ENCODE measurements at regions not wholly inside any gene's neighbourhood (a gene's known extent, or its start where the extent isn't known, plus 50 kb on each side); places are given as distances from the start of the nearest gene placed in this dataset.
A peak's percentile ranks its signal among the peaks of the same experiment; 100 is the strongest.
"Not testable (repeated sequence)": the region's sequence is repeated elsewhere in the genome, so short reads cannot be mapped to it uniquely, and the experiment has no call there.

DNA sequence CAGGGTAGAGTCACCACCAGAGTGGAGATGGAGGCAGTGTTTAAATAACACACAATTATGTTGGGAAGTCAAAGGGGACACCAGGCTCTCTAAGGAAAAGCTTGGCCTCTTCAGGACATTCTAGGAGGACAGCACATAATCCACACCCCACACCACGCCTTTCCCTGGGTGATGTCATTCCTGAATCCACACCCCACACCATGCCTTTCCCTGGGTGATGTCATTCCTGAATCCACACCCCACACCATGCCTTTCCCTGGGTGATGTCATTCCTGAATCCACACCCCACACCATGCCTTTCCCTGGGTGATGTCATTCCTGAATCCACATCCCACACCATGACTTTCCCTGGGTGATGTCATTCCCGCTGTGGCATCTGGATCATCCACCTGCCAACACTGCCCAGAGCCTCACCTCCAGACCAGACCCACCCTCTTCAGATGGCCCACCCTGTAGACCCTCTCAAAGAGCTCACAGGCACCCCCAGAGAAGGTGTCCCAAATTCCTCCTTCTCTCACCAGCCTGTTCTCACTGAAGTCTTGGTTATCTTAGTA lies 541.5 kb upstream of the B3GAT1 start:
- DNase-seq; intact Hi-C loops (cut with micrococcal nuclease); ATAC-seq: not testable (repeated sequence)

DNA sequence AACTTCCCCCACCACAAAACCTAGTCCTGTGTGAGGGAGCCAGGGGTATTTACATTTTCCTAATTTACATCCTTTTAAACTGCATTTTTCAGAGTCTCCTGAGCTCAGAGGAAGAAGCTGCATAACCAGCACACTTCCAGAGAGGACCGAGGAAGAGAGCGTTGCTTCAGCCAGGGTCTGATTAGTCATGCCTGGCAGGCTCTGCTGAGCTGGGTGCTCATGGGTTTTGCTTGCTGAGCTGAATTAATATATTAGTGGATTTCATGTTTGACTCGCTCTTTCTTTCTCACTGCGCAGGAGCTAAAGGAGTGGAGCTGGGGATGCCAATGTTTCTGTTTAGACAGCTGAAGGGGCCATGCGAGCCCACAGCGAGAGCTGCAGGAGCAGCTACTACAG lies 539.3 kb upstream of the B3GAT1 start:
- DNase-seq (peak; percentile 39), ATAC-seq (peak; percentile 50)
- intact Hi-C loops (cut with micrococcal nuclease) = no loop called here

DNA sequence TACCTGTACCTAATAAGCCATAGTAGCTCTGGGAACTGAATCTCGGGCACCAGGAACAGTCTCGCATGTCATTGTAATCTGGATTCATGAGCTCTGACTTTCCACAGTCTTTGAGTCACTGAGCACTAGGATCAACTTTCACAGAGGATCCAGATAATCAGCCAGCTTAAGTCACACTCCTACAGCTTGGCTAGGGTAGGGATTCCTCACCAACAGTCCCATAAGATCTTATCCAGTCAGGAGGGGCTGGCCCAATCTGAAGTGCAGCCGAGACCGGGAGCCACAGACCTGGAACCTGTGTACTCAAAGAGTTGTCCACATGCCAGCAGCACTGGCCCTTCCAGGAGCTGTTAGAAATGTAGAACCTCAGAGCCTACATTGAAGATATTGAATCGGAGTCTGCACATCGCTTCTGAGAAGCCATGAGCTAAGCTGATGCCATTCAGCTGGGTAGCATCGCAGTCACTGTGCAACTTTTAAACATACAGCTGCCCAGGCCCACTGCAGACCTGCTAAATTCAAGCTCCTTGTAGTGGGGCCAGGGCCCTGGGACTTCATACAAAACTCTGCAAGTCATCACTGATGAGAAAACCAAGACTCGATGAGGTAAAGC lies 538.8 kb upstream of the B3GAT1 start:
- DNase-seq = no peak
- ATAC-seq = no peak
- intact Hi-C loops (cut with micrococcal nuclease) = no loop called here

DNA sequence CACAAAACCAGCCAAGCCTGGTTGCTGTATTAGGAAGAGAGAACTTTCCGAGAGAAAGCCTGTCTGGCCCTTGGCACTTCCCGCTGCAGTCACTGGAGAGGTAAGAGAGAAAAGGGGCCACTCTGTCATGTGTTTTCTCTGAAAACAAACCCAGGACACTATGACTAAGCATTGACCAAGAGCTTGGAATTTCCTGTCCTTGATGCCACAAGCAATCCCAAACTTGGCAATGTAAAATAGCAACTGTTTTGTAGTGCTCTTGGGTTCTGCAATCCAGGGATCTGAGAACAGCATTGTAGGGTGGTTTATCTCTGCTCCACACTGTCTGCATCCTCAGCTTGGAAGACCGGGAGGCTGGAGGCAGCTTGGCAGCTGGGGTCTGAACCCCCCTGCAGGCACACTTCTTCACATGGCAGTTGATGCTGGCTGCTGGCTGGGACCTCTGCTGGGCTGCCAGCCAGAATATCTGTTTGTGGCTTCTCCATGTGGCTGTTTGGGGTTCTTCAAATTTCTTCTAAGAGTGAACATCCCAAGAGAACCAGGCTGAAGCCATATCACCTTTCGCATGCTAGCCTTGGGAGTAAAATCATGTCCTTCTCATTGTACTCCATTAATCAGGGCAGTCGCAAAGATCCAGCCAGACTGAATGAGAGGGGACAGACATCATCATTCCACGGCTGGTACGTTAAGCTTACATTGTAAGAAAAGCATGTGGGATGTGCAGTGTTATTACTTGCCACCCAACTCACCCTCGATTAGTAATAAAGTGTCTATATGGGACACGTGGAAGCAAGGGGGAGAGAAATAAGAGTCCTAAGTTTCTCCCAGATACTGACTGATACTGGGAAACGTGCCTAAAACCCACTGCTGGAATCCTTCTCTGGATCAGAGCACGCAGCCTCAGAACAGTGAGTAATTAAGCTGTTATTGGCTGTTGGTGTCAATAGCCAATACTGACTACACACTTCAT lies 537.4 kb upstream of the B3GAT1 start:
- intact Hi-C loops (cut with micrococcal nuclease) = no loop called here
- peak; percentile 60 for ATAC-seq
- DNase-seq = no peak

DNA sequence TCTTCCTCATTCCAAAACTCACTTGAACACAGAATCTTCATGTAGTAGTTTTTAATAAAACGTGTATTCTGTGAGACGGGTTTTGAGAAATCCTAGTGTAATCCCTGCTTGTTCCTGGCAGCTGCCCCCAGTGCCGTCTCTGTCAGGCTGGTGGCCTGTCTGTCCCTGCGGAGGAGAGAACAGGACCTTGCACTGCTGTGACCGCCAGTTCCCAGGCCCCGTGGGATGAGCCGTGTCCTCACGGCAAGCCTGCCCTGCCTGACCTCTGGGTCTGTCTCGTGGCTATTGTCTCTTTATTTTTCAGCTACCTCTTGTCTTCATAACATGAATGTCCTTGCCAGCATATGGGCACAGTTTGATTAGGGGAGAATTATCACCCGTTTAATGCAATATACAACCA lies 535.5 kb upstream of the B3GAT1 start:
- DNase-seq (no peak), ATAC-seq (no peak)
- intact Hi-C loops (cut with micrococcal nuclease) = no loop called here

DNA sequence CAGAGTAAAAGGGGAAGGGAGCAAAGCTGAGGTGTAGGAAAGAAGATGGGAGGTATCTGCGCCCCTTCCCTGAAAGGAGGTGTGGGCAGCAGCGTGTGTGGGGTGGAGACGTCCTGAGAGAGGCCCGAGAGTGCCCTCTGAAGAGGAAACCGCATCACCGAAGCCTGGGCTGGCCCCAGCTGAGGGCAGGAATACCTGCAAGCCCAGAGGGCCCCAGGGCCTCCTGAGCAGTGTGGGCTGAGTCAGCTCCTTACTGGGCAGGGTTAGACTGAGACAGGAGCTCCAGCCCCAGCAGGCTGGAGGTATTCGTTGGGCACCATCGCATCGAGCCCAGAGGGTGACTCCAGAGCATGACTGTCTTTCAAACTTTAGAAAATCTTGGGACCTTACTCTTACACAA lies 534.0 kb upstream of the B3GAT1 start:
- ATAC-seq (no peak), DNase-seq (no peak)
- intact Hi-C loops (cut with micrococcal nuclease) = no loop called here

DNA sequence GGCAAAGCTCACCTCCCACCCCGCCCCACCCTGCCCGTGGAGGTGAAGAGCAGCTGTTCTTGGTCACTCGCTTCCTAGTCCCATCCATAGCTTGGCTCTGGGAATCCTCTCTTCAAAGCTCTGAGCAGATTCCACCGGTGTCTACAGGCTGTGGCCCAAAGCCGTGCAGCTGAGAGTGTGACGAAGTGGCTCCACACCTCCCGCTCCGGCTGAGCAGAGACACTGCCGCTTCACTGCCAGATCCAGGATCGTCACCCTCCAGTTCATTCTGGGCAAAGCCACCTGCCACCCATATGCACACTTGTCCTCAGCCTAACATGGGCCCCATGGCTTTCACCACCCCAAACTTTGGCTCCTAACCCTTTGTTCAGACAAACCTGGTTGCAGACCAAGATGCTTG lies 532.9 kb upstream of the B3GAT1 start:
- intact Hi-C loops (cut with micrococcal nuclease) = no loop called here
- no peak for ATAC-seq
- no peak for DNase-seq

DNA sequence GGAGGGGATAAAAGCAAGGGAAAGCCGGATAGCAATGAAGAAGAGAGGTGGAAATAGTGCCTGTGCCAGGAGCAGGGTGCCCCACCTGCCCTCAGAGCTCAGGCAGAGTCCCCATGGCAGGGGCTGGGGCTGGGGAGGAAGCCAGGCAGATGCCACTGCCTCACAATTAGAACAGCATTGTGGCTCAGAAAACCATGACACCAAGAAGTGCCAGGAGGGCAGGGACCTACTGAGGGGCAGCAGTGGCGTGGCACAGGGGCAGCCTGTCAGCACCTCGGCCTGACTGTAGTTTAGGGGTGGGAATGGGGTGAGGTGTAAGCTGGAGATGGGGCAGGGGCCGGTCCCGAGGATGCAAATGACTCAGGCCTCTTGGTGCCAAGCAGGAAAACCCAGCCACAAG lies 532.1 kb upstream of the B3GAT1 start:
- ATAC-seq (no peak), DNase-seq (no peak)
- intact Hi-C loops (cut with micrococcal nuclease) = no loop called here

DNA sequence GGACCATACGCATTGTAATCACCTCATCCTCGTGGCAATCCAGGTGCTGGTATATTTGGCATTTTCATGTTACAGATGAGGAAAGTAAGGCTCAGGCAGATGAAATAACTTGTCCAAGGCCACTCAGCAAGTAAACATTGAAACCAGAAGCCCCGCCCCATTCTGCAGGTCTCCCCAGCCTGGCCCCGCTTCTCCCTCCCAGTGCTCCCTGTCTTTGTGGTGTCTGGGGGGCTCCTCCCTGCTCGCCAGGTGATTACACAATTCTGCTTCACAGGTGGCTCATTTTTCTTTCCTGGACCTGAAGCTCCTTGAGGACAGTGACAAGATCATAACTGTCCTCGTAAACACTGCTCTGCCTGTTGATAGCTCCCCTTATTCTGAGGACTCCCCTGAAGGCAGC lies 531.5 kb upstream of the B3GAT1 start:
- no peak for ATAC-seq

DNA sequence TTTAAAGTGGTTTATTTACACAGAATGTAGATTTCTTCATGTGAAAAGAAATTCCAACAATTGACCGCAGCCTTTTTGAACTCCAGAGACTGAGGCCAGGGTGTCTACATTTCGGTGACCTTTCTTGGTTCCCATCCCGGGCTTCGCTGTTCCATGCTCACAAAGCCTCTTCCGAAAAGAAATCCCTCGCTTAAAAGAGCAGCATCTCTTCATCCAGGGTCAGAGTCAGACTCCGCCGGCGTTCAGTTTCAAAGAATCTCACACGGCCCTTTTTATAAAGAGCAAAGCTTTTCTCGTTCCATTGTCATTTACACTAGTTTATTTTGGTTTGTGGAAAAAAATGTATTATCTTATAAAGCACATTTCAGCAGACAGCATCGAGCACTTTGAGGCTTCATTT lies 530.6 kb upstream of the B3GAT1 start:
- intact Hi-C loops (cut with micrococcal nuclease) = no loop called here
- ATAC-seq = no peak
- DNase-seq = no peak

More for the DNA sequence above, 531.5 kb upstream of the B3GAT1 start:
- DNase-seq = no peak
- intact Hi-C loops (cut with micrococcal nuclease) = no loop called here

DNA sequence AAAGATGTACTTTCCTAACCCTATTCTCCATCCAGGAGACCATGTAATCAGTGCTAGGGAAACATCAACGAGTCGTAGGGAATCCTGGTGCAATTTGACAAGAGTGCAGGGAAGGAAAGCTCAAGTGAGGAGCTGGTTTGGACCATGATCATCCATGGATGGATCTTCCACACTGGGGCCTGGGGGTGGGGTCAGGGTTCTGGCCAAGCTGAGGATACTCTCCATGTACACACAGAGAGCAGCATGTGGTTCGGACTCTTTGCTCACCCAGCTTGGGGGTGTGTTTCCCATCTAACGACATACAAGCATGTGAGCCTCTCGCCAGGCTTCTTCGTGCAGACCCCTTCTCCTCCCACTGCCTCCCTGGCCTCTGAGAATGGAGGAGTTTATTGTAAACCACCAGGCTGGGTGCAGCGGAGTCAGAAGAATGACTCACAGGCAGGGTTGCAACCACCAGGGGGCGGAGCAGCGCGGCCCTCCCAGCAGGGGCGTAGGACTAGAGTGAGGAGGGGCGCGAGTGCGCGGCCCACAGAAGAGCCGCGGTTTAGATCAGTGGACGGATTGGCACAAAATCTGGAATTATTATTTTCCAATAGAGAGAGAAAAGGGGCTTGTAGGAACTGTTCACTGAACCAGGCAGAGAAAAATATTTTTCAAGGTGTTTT lies 530.0 kb upstream of the B3GAT1 start:
- intact Hi-C loops (cut with micrococcal nuclease); DNase-seq; ATAC-seq: not testable (repeated sequence)

DNA sequence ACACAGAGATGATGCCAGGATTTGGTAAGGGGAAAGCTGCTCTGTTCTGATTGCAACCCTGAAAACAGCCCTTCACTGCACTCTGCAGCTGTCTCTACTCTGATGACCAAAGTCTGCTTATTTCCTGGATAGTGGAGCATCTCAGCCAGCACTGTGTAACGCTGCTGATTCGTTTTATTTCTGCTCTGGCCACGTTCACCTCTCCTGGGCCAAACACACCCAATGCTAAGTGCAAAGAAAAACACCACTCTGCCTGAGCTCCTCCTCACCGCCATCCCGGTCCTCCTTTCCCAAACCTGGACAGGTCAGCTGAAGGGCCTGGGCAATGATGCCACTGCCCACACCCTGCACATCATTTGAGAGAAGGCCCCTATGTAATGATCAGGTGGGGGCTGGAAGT lies 529.3 kb upstream of the B3GAT1 start:
- DNase-seq (no peak), ATAC-seq (no peak)
- intact Hi-C loops (cut with micrococcal nuclease) = no loop called here

DNA sequence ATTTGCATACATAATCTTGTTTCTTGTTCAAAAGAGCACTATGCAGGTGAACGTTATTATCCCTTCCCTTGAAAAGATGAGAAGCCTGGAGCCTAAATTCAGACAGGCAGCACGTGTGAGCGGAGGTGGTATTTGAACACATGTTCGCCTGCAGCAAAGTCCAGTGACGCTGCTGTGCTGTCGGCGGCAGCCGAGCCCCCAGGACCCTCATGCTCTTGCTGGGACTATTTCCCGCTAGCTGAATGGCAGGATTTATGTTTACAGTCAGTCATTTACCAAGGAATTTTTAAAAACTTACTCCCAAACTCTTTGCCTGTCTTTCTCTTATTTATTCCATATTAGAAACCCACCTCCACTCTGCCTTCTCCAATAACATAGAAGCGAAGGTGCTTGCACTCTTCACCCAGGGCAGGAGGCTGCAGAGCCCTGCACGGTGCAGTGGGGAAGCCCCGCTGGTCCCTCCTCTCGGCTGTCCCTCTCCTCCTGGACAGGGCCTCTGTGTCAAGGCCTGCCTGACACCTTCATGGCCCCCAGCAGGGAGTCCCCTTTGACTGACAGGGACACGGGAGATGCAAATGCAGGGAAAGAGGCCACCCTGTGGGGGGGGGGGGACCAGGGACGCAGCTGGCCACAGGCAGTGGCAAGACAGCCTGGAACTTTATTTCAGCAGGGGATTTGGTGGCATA lies 528.5 kb upstream of the B3GAT1 start:
- DNase-seq (no peak), ATAC-seq (no peak)
- intact Hi-C loops (cut with micrococcal nuclease) = no loop called here

DNA sequence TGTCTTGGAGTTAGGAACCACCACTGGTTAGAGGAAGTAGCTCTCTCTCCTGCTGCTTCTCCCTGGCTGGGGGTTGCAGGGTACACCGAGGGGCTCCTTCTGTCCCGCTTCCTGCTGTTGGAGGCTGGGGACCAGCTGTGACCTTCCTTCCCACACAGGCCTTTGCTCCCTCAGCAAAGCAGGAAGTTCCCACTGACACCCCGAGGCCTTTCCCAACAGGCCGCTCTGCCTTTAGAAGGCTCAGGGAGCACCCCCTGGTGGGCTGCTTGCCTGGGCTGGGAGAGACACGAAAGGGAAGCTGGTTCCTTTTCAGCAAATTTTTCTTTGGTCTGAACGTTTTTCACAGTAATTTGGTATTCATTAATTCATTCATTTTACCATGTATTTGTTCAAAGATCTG lies 527.9 kb upstream of the B3GAT1 start:
- ATAC-seq (peak; percentile 41), DNase-seq (peak; percentile 55)
- intact Hi-C loops (cut with micrococcal nuclease) = no loop called here

DNA sequence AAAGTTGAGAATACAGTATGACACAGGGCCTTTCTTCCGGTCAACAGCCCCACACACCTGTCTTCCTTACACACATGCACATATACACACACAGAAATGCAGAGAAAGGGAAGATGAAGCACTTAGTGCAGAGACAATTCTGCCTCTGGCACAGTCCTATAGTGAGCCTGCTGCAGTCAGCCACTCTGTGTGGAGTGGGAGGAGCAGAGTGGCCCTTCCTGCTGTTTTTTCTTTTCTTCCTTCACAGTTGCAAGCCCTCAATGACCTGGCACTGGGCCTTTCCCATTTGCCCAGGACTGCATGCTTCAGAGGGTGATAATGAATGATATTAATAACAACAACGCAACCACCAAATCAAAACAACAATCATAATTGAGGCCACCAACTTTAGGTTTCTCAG lies 527.0 kb upstream of the B3GAT1 start:
- peak; percentile 43 for ATAC-seq
- intact Hi-C loops (cut with micrococcal nuclease) = no loop called here
- no peak for DNase-seq

DNA sequence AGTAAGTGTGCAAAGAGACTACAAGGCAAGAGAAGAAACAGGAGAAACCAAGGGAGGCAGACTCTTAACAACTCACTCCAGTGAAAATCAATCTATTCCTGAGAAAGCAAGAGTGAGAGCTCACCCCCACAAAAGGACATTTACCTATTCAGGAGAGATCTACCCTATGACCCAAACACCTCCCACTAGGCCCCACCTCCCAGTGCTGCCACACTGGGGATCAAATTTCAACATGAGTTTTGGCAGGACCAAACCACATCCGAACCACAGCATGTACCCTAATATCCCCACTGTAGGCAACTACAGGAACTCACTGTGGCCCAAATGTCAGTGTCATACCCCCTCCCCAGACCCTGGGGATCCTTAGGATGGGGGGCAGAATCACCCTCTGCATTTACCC lies 526.2 kb upstream of the B3GAT1 start:
- intact Hi-C loops (cut with micrococcal nuclease) = no loop called here
- DNase-seq = no peak
- no peak for ATAC-seq

DNA sequence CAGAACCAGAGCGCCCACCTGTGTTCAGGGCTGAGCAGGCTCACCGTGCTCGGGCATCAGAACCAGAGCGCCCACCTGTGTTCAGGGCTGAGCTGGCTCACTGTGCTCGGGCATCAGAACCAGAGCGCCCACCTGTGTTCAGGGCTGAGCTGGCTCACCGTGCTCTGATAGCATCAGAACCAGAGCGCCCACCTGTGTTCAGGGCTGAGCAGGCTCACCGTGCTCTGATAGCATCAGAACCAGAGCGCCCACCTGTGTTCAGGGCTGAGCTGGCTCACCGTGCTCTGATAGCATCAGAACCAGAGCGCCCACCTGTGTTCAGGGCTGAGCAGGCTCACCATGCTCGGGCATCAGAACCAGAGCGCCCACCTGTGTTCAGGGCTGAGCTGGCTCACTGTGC lies 525.2 kb upstream of the B3GAT1 start:
- intact Hi-C loops (cut with micrococcal nuclease); ATAC-seq: not testable (repeated sequence)

DNA sequence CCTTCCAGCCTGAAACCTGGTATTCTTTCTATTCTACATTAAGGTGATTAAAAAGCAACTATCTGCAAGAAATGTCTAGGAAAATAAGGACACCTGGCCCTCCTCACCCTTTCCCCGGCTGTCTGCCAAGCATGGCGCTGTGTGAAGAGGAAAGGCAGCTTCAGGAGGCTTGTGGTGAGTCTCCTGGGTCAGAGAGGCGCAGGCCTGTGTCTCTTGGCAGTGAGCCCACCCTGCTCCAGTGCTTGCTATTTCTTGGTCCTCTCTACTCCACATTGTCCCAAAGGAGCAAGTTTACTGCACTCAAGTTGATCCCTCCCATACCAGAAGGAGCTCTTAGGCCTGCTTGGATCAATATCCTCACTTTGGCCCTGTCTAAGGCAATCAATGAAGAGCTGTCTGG lies 520.7 kb upstream of the B3GAT1 start:
- ATAC-seq (peak; percentile 25), DNase-seq (peak; percentile 46)
- intact Hi-C loops (cut with micrococcal nuclease) = no loop called here

More for the DNA sequence above, 525.2 kb upstream of the B3GAT1 start:
- not testable (repeated sequence) for DNase-seq

DNA sequence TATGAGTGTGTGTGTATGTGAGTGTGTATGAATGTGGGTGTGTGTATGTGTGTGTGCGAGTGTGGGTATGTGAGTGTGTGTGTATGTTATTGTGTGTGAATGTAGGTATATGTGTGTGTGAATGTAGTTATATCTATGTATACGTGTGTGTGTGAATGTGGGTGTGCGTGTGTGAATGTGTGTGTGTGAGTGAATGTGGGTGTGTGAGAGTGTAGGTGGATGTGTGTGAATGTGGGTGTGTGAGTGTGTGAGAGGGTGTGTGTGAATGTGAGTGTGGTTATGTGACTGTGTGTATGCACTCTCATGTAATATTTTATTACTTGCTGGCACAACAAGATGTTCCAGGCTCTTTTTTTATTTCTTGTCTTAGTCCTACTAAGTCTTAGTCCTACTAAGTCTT lies 513.4 kb upstream of the B3GAT1 start:
- intact Hi-C loops (cut with micrococcal nuclease) = no loop called here
- ATAC-seq = no peak
- DNase-seq = no peak
